G401 (cell line): ENCODE measurements at regions not wholly inside any gene's neighbourhood (a gene's known extent, or its start where the extent isn't known, plus 50 kb on each side); places are given as distances from the start of the nearest gene placed in this dataset.
A peak's percentile ranks its signal among the peaks of the same experiment; 100 is the strongest.

Source experiments
- DNase-seq: peaks from one replicate; pipeline ENCODE4 v3.0.0-alpha.2; 2015; ENCODE audit warnings: low spot score
- in situ Hi-C: cut with HindIII; loops from 2 replicates; pipeline ENCODE4 v1.10.0; 2016; ENCODE audit warnings: low sequenced_read_pairs, mixed read lengths

- DNase-seq, result no peak
- in situ Hi-C loops, result no loop called here
These were observed 97.2 kb upstream of the CPEB4 start for GRCh38 chr5:173790836-173791546.

- DNase-seq, result no peak
- in situ Hi-C loops, result no loop called here
These were observed 96.3 kb upstream of the CPEB4 start for GRCh38 chr5:173791878-173792277.

- in situ Hi-C loops, result no loop called here
- no peak for DNase-seq
These were observed 95.2 kb upstream of the CPEB4 start for GRCh38 chr5:173792781-173793547.

- no peak for DNase-seq
- in situ Hi-C loops, result no loop called here
These were observed 94.3 kb upstream of the CPEB4 start for GRCh38 chr5:173793648-173794548.

GRCh38 chr5:173794901-173795416, 93.2 kb upstream of the CPEB4 start:
- in situ Hi-C loops, result no loop called here

GRCh38 chr5:173795601-173796000, 92.5 kb upstream of the CPEB4 start:
- in situ Hi-C loops, result no loop called here
- DNase-seq, result no peak

More at GRCh38 chr5:173794901-173795416, 93.2 kb upstream of the CPEB4 start:
- no peak for DNase-seq

GRCh38 chr5:173796721-173797495, 91.2 kb upstream of the CPEB4 start:
- no peak for DNase-seq
- in situ Hi-C loops, result no loop called here

- DNase-seq, result no peak
- in situ Hi-C loops, result no loop called here
These were observed 89.9 kb upstream of the CPEB4 start for GRCh38 chr5:173798127-173798810.

GRCh38 chr5:173800340-173800739, 87.8 kb upstream of the CPEB4 start:
- in situ Hi-C loops, result no loop called here
- no peak for DNase-seq

- no peak for DNase-seq
- in situ Hi-C loops, result no loop called here
These were observed 87.1 kb upstream of the CPEB4 start for GRCh38 chr5:173801006-173801405.

GRCh38 chr5:173802670-173803165, 85.4 kb upstream of the CPEB4 start:
- no peak for DNase-seq
- in situ Hi-C loops, result no loop called here

GRCh38 chr5:173804579-173804978, 83.6 kb upstream of the CPEB4 start:
- DNase-seq, result no peak
- in situ Hi-C loops, result no loop called here

- in situ Hi-C loops, result no loop called here
- DNase-seq, result no peak
These were observed 81.7 kb upstream of the CPEB4 start for GRCh38 chr5:173806270-173807035.

- in situ Hi-C loops, result no loop called here
- peak; percentile 15 for DNase-seq
These were observed 80.9 kb upstream of the CPEB4 start for GRCh38 chr5:173807181-173807655.

GRCh38 chr5:173808079-173808808, 79.9 kb upstream of the CPEB4 start:
- no peak for DNase-seq
- in situ Hi-C loops, result no loop called here

GRCh38 chr5:173809014-173809413, 79.1 kb upstream of the CPEB4 start:
- no peak for DNase-seq
- in situ Hi-C loops, result no loop called here
